H9 (cell line): ENCODE measurements at regions not wholly inside any gene's neighbourhood (a gene's known extent, or its start where the extent isn't known, plus 50 kb on each side); places are given as distances from the start of the nearest gene placed in this dataset.

Experiments
- DNase-seq: peaks from one replicate; pipeline ENCODE4 v3.0.0-alpha.2; 2017
- H2AFZ ChIP-seq: one replicate; pipeline ENCODE4 v1.6.1; 2013; ENCODE audit warnings: mild to moderate bottlenecking, low read length, control low read depth, moderate library complexity
- H2AK5ac ChIP-seq: 2 replicates; pipeline ENCODE4 v1.6.1; 2013; ENCODE audit warnings: low read length, control low read depth, mixed read lengths; ENCODE audit not compliant: insufficient read length
- H2BK120ac ChIP-seq: one replicate; pipeline ENCODE4 v1.6.1; 2013; ENCODE audit warnings: low read depth, mild to moderate bottlenecking, low read length, control low read depth, inconsistent platforms; ENCODE audit not compliant: poor library complexity, severe bottlenecking
- H2BK12ac ChIP-seq: 2 replicates; pipeline ENCODE4 v1.6.1; 2013; ENCODE audit warnings: low read length, control low read depth, mixed read lengths, low read depth; ENCODE audit not compliant: insufficient read length
- H2BK15ac ChIP-seq: 2 replicates; pipeline ENCODE4 v1.6.1; 2013; ENCODE audit warnings: low read depth, low read length, control low read depth
- H2BK20ac ChIP-seq: one replicate; pipeline ENCODE4 v1.6.1; 2013; ENCODE audit warnings: low read depth, mild to moderate bottlenecking, low read length, control low read depth, inconsistent platforms; ENCODE audit not compliant: poor library complexity, severe bottlenecking
- H2BK5ac ChIP-seq: 2 replicates; pipeline ENCODE4 v1.6.1; 2013; ENCODE audit warnings: low read length, control low read depth, mixed read lengths; ENCODE audit not compliant: insufficient read length
- H3K14ac ChIP-seq: 2 replicates; pipeline ENCODE4 v1.6.1; 2013; ENCODE audit warnings: low read length, control low read depth; ENCODE audit not compliant: insufficient read depth
- H3K18ac ChIP-seq: 2 replicates; pipeline ENCODE4 v1.6.1; 2013; ENCODE audit warnings: low read depth, mild to moderate bottlenecking, mixed read lengths, low read length, control low read depth; ENCODE audit not compliant: insufficient read length
- H3K23ac ChIP-seq: 2 replicates; pipeline ENCODE4 v1.6.1; 2013; ENCODE audit warnings: low read length, control low read depth, mixed read lengths, low read depth; ENCODE audit not compliant: insufficient read length
- H3K23me2 ChIP-seq: 2 replicates; pipeline ENCODE4 v1.6.1; 2013; ENCODE audit warnings: low read depth, mild to moderate bottlenecking, mixed read lengths, low read length, control low read depth; ENCODE audit not compliant: insufficient read length, poor library complexity, severe bottlenecking
- H3K27ac ChIP-seq: 2 replicates; pipeline ENCODE4 v1.5.1; 2013; ENCODE audit warnings: low read length, control low read depth, mixed read lengths, low read depth; ENCODE audit not compliant: insufficient read length
- H3K27me3 ChIP-seq: 2 replicates; pipeline ENCODE4 v1.6.1; 2013; ENCODE audit warnings: low read length, control low read depth, inconsistent platforms; ENCODE audit not compliant: insufficient read depth
- H3K4ac ChIP-seq: 2 replicates; pipeline ENCODE4 v1.6.1; 2013; ENCODE audit warnings: low read depth, mild to moderate bottlenecking, control low read depth, inconsistent platforms, low read length, moderate library complexity
- H3K4me1 ChIP-seq: 2 replicates; pipeline ENCODE4 v1.6.1; 2013; ENCODE audit warnings: low read length, control low read depth, inconsistent platforms; ENCODE audit not compliant: insufficient read depth
- H3K4me2 ChIP-seq: 2 replicates; pipeline ENCODE4 v1.6.1; 2013; ENCODE audit warnings: low read length, control low read depth, mixed read lengths; ENCODE audit not compliant: insufficient read length, insufficient read depth
- H3K56ac ChIP-seq: 2 replicates; pipeline ENCODE4 v1.6.1; 2013; ENCODE audit warnings: low read depth, mild to moderate bottlenecking, mixed read lengths, low read length, control low read depth; ENCODE audit not compliant: insufficient read length
- H3K79me1 ChIP-seq: 2 replicates; pipeline ENCODE4 v1.6.1; 2013; ENCODE audit warnings: low read depth, mild to moderate bottlenecking, moderate library complexity, low read length, control low read depth, inconsistent platforms; ENCODE audit not compliant: insufficient read depth, poor library complexity, severe bottlenecking
- H3K79me2 ChIP-seq: 2 replicates; pipeline ENCODE4 v1.6.1; 2013; ENCODE audit warnings: low read length, control low read depth, inconsistent platforms; ENCODE audit not compliant: insufficient read depth
- H3K9ac ChIP-seq: 2 replicates; pipeline ENCODE4 v1.6.1; 2013; ENCODE audit warnings: low read length, control low read depth, mixed read lengths; ENCODE audit not compliant: insufficient read length; ENCODE audit errors: extremely low read depth
- H3K9me3 ChIP-seq: one replicate; pipeline ENCODE4 v1.6.1; 2013; ENCODE audit warnings: low read depth, low read length, inconsistent platforms; ENCODE audit not compliant: control insufficient read depth
- H3T11ph ChIP-seq: one replicate; pipeline ENCODE4 v1.6.1; 2013; ENCODE audit warnings: mild to moderate bottlenecking, low read length, control low read depth, inconsistent platforms
- H4K20me1 ChIP-seq: one replicate; pipeline ENCODE4 v1.6.1; 2013; ENCODE audit not compliant: control insufficient read depth, insufficient read length, insufficient read depth
- H4K5ac ChIP-seq: 2 replicates; pipeline ENCODE4 v1.6.1; 2013; ENCODE audit warnings: low read depth, mild to moderate bottlenecking, mixed read lengths, low read length, control low read depth; ENCODE audit not compliant: insufficient read length
- H4K8ac ChIP-seq: replicated peaks from 2 replicates; pipeline ENCODE4 v1.6.1; 2013; ENCODE audit warnings: low read length, control low read depth, mixed read lengths, low read depth; ENCODE audit not compliant: insufficient read length
- H4K91ac ChIP-seq: 2 replicates; pipeline ENCODE4 v1.6.1; 2013; ENCODE audit warnings: low read depth, mild to moderate bottlenecking, moderate library complexity, mixed read lengths, low read length, control low read depth; ENCODE audit not compliant: insufficient read length
- H3K27ac Mint-ChIP-seq, 3 experiments: 2 replicates in 2 of 3; 3 replicates in 1 of 3; pipeline ENCODE4 v1.8.0; 2020 to 2021; ENCODE audit warnings: mixed read lengths in 3 of 3, mild to moderate bottlenecking in 1 of 3, moderate library complexity in 1 of 3
- H3K27me3 Mint-ChIP-seq: 2 replicates; pipeline ENCODE4 v1.8.0; 2021; ENCODE audit warnings: low read depth, mild to moderate bottlenecking, moderate library complexity, mixed read lengths
- H3K36me3 Mint-ChIP-seq, 3 experiments: 2 replicates in 2 of 3; 3 replicates in 1 of 3; pipeline ENCODE4 v1.8.0; 2020 to 2021; ENCODE audit warnings: low read depth in 3 of 3, mixed read lengths in 3 of 3; ENCODE audit not compliant: insufficient read depth in 1 of 3
- H3K4me1 Mint-ChIP-seq, 2 experiments: 2 replicates each; pipeline ENCODE4 v1.8.0; 2020; ENCODE audit warnings: mixed read lengths in 2 of 2
- H3K4me3 Mint-ChIP-seq, 2 experiments: 2 replicates in 1 of 2; 3 replicates in 1 of 2; pipeline ENCODE4 v1.8.0; 2020 to 2021; ENCODE audit warnings: mild to moderate bottlenecking in 2 of 2, mixed read lengths in 2 of 2, moderate library complexity in 1 of 2
- H3K9me3 Mint-ChIP-seq, 2 experiments: 2 replicates in 1 of 2; 3 replicates in 1 of 2; pipeline ENCODE4 v1.8.0; 2020; ENCODE audit warnings: mild to moderate bottlenecking in 2 of 2, mixed read lengths in 2 of 2, moderate library complexity in 1 of 2
- WGBS: extraction: QIAGEN DNeasy Blood & Tissue Kit; methylation state at CpG from one replicate; pipeline ENCODE4 v1.1.7; 2013; ENCODE audit warnings: missing lambda C conversion rate, low lambda C conversion rate, mixed read lengths; ENCODE audit not compliant: insufficient read length; ENCODE audit errors: extremely low coverage; 5-methylcytosine and 5-hydroxymethylcytosine counted together
- TF ChIP-seq, protein P1 (sequence below): fragments of 200-600 bp; sonication (generic); conservative IDR thresholded peaks from 3 replicates; pipeline ENCODE4 v1.8.0; 2021; ENCODE audit warnings: antibody characterized with exemption, mild to moderate bottlenecking

- Mint-ChIP-seq H3K27me3 (no peaks in the 10 kb centered on the region), H3K4me1 (peaks cover 4% of the 10 kb centered on the region in 2 experiments; a peak in 1 of 4 replicates), H3K36me3 (peaks cover 2 to 21% (median 3%) of the 10 kb centered on the region in 3 experiments; a peak in 5 of 7 replicates), H3K27ac (no peak overlapping the region), H3K9me3 (peaks cover 14 to 17% of the 10 kb centered on the region in 2 experiments), H3K4me3 (no peak overlapping the region)
- no peak overlapping the region for H3K56ac ChIP-seq
- H3K4me2 ChIP-seq = no peak overlapping the region
- H3K79me1 ChIP-seq = no peaks in the 10 kb centered on the region
- no peak overlapping the region for H3K9ac ChIP-seq
- WGBS = no CpG with 5 or more reads among the region's 4 CpGs
- H2AFZ ChIP-seq = no peak overlapping the region
- H3K18ac ChIP-seq = no peak overlapping the region
- no peak overlapping the region for H2BK20ac ChIP-seq
- no peaks in the 10 kb centered on the region for H4K20me1 ChIP-seq
- H4K8ac ChIP-seq = no peak overlapping the region
- H3K23ac ChIP-seq = no peak overlapping the region
- no peaks in the 10 kb centered on the region for H3K23me2 ChIP-seq
- no peaks in the 10 kb centered on the region for H3K79me2 ChIP-seq
- H3K4me1 ChIP-seq = no peaks in the 10 kb centered on the region
- no peak overlapping the region for H3K14ac ChIP-seq
- no peak overlapping the region for H3K27ac ChIP-seq
- no peak overlapping the region for H2BK12ac ChIP-seq
- H2BK5ac ChIP-seq = no peak overlapping the region
- no peaks in the 10 kb centered on the region for H3K9me3 ChIP-seq
- TF ChIP-seq, protein P1, sequence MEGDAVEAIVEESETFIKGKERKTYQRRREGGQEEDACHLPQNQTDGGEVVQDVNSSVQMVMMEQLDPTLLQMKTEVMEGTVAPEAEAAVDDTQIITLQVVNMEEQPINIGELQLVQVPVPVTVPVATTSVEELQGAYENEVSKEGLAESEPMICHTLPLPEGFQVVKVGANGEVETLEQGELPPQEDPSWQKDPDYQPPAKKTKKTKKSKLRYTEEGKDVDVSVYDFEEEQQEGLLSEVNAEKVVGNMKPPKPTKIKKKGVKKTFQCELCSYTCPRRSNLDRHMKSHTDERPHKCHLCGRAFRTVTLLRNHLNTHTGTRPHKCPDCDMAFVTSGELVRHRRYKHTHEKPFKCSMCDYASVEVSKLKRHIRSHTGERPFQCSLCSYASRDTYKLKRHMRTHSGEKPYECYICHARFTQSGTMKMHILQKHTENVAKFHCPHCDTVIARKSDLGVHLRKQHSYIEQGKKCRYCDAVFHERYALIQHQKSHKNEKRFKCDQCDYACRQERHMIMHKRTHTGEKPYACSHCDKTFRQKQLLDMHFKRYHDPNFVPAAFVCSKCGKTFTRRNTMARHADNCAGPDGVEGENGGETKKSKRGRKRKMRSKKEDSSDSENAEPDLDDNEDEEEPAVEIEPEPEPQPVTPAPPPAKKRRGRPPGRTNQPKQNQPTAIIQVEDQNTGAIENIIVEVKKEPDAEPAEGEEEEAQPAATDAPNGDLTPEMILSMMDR = no peak
- no peak overlapping the region for H4K91ac ChIP-seq
- no peaks in the 10 kb centered on the region for H3K27me3 ChIP-seq
- no peak overlapping the region for H3K4ac ChIP-seq
- H2BK120ac ChIP-seq = no peak overlapping the region
- no peak overlapping the region for H4K5ac ChIP-seq
- no peak overlapping the region for H3T11ph ChIP-seq
- no peak overlapping the region for H2AK5ac ChIP-seq
- H2BK15ac ChIP-seq = no peak overlapping the region
- no peak for DNase-seq
Measured at GRCh38 chr4:189124791-189125190, 815.9 kb upstream of the FRG1 start.
